ENCODE measurements at regions not wholly inside any gene's neighbourhood (a gene's known extent, or its start where the extent isn't known, plus 50 kb on each side); places are given as distances from the start of the nearest gene placed in this dataset.

GRCh38 chr12:131617596-131618302 lies 93.1 kb upstream of the SFSWAP start:
- DNase-seq (ENCODE audit: low read depth), result no peak
- TF ChIP-seq CTCF (conservative IDR thresholded peaks at IDR 0.05; ENCODE audit: low read depth, low read length), result no peak
- H3K4me3 ChIP-seq (ENCODE audit: low read depth, low read length), result no peak overlapping the region

GRCh38 chr12:131618303-131618658 lies 92.6 kb upstream of the SFSWAP start:
- no peak for DNase-seq (ENCODE audit: low read depth)
- no peak overlapping the region for H3K4me3 ChIP-seq (ENCODE audit: low read depth, low read length)
- no peak for TF ChIP-seq CTCF (conservative IDR thresholded peaks at IDR 0.05; ENCODE audit: low read depth, low read length)

- no peak overlapping the region for H3K4me3 ChIP-seq (ENCODE audit: low read depth, low read length)
- DNase-seq (ENCODE audit: low read depth), result no peak
- no peak for TF ChIP-seq CTCF (conservative IDR thresholded peaks at IDR 0.05; ENCODE audit: low read depth, low read length)
Observed at GRCh38 chr12:131618701-131619100, 92.2 kb upstream of the SFSWAP start.

- TF ChIP-seq CTCF (conservative IDR thresholded peaks at IDR 0.05; ENCODE audit: low read depth, low read length), result no peak
- no peak for DNase-seq (ENCODE audit: low read depth)
- no peak overlapping the region for H3K4me3 ChIP-seq (ENCODE audit: low read depth, low read length)
Observed at GRCh38 chr12:131619106-131619642, 91.7 kb upstream of the SFSWAP start.

- H3K4me3 ChIP-seq (ENCODE audit: low read depth, low read length), result no peak overlapping the region
- TF ChIP-seq CTCF (conservative IDR thresholded peaks at IDR 0.05; ENCODE audit: low read depth, low read length), result no peak
- no peak for DNase-seq (ENCODE audit: low read depth)
Observed at GRCh38 chr12:131619736-131620506, 91.0 kb upstream of the SFSWAP start.

GRCh38 chr12:131620520-131620919 lies 90.4 kb upstream of the SFSWAP start:
- TF ChIP-seq CTCF (conservative IDR thresholded peaks at IDR 0.05; ENCODE audit: low read depth, low read length), result no peak
- no peak overlapping the region for H3K4me3 ChIP-seq (ENCODE audit: low read depth, low read length)
- no peak for DNase-seq (ENCODE audit: low read depth)

Data from choroid plexus epithelial cell (primary cell).